Hematopoietic multipotent progenitor cell treated with erythropoietin and hydrocortisone succinate and interleukin-3 and kit ligand, for 15 days (in vitro differentiated cells): ENCODE measurements at regions not wholly inside any gene's neighbourhood (a gene's known extent, or its start where the extent isn't known, plus 50 kb on each side); places are given as distances from the start of the nearest gene placed in this dataset.
"Not testable (repeated sequence)": the region's sequence is repeated elsewhere in the genome, so short reads cannot be mapped to it uniquely, and the experiment has no call there.

Source experiments
- DNase-seq: peaks from one replicate; pipeline ENCODE4 v3.0.0-alpha.2; 2015; ENCODE audit warnings: low spot score

DNA sequence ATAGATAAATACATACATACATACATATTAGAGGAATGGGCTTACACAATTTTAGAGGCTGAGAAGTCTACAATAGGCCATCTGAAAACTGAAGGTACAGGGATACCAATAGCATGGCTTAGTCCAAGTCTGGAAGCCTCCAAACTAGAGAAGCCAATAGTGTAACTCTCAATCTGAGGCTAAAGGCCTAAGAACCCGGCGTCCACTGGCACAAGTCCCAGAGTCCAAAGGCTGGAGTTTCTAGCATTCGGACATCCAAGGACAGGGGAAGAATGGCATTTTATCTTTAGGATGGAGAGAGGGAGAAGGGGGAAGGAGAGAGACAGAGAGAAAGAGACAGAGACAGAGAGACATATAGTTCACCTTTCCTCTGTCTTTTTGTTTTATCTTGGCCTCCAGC is 63.7 kb upstream of the SYT4 start:
- DNase-seq = no peak

DNA sequence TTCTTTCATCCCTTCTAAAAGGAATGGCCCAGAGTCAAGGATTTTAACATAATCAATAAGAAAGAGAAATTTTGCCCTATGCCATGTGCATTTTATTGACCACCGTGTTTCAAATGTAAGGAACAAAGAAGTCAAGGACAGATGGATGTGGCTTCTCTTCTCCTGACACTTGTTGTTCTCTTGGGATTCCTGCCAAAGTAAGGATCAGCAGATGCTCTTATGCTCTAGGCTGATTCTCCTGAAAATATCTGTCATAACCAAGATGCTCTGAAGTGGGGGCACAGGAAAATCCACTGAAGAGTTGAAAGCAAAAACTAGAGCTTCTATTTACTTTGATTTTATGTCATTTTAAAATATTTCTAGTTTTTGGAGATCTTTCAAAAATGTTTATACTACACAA is 72.9 kb upstream of the SYT4 start:
- no peak for DNase-seq

DNA sequence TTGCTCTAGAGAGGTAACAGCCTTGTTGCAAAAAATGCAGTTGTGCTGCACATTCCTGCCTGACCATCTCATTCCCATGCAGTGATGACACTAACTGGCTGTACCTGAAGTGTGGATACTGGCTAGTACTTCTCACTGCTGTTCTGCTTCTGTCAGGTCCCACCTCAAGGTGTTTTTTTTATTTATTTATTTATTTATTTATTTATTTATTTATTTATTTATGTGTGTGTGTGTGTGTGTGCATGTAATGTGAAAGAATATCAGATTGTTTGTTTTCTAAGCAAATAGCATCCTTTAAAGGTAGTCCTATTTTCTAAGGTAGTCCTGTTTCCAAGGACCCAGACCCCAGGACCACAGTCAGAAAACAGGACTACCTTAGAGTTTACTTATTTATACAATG is 87.2 kb upstream of the SYT4 start:
- no peak for DNase-seq

GRCh38 chr18:43367895-43368294 is 90.6 kb upstream of the SYT4 start:
- DNase-seq = no peak

DNA sequence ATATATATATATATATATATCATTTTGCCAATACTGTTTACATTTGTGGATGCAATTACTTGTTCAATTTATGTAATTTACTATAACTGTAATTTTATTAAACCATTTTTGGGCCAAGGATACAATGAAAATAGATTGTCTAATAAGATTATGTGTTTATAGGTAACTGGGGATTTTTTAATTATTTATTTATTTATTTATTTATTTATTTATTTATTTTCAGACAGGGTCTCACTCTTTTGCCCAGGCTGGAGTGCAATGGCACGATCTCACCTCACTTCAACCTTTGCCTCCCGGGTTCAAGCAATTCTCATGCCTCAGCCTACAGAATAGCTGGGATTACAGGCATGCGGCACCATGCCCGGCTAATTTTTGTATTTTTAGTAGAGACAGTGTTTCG is 92.0 kb upstream of the SYT4 start:
- DNase-seq = not testable (repeated sequence)

DNA sequence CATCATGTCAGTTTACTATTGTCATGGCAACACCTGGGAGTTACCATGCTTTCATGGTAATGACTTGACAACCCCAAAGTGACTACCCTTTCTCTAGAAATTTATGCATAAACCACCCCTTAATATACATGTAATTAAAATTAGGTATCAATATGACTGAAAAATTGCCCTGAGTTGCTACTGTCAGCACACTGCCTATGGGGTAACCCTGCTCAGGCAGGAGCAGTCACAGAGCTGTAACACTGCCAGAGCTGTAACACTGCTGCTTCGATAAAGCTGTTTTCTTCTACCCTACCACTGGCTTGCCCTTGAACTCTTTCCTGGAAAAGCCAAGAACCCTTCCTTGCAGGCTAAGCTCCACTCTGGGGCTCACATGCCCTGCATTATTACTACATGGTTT is 95.5 kb upstream of the SYT4 start:
- no peak for DNase-seq

GRCh38 chr18:43380104-43380672 is 102.9 kb upstream of the SYT4 start:
- no peak for DNase-seq

GRCh38 chr18:43382641-43383403 is 105.5 kb upstream of the SYT4 start:
- no peak for DNase-seq

DNA sequence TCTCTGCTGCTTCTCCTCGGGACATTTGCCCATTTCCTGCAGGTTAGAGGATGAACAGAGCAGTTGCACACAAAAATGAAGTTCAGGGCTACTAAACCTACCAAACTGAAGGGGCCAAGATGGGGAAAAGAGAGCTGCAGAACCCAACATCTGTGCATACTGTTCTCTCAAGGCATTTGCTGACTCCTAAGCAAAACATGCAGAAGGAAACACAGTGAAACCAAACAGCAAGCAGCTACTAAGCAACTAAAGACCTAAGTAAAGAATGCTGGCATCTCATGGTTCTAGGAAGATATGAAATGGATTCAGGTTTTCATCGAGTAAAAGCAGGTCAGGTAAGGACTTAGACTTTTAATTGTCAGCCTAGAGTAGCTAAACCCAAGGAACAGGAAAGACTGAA is 111.9 kb upstream of the SYT4 start:
- no peak for DNase-seq

DNA sequence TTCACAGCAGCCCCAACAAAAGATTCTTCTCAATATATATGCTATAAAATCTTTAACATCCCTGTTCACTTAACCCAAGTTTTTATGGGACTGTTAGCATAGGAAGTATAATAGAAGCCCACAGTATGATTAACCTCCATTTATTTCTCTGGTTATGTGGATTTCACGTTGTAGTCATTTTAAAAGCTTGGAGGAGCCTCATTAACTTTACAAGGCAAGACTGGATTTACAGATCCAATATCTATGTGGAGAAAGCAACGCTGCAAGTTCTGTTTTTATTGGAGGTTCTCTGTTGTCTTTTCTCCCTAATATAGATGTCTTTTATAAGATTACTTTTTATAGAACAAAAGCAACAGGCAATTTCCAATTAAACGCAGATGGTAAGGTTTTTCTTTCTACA is 114.9 kb upstream of the SYT4 start:
- DNase-seq = no peak

GRCh38 chr18:43393174-43393573 is 115.9 kb upstream of the SYT4 start:
- no peak for DNase-seq

- DNase-seq = no peak
These were observed 119.0 kb upstream of the SYT4 start for GRCh38 chr18:43396266-43396665.

DNA sequence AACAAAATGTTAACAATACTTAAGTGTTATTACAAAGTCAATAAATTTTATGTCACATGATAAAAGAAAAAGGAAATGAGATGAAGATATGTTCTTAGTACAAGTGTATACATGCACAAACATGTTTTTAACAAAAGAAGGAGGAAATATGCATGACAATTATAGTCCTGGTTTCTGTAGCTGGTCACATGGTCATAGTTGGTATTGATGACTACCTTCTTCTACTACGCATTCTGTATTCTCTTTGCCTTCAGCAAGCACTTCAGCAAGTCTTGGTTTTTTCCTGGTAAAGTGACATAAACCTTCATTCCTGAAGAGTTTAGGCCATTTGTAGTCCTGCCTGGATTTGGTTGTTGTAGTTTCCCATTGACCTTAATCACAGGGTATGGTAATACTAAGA is 121.3 kb upstream of the SYT4 start:
- no peak for DNase-seq

- DNase-seq = no peak
These were observed 127.8 kb upstream of the SYT4 start for GRCh38 chr18:43405097-43405496.

DNA sequence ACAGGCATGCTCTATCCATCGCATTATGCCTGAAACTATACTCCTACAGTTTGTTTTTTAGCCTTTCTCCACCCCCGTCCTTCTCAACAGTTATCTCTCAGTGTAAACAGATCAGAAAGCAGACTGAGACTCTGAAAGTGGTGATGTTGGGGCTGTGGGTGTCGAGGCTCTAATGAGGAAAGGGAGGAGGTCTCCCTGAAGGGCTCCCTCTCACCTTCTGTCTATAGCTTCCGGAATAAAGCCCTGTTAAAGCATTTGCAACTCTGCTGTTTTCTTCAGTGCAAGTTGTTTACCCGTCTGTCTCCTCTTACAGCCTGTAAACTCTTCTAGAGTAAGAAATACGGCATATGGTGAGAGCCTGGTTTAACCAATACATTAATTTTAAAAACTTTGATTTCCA is 136.7 kb upstream of the SYT4 start:
- DNase-seq = no peak

- DNase-seq = no peak
These were observed 142.8 kb upstream of the SYT4 start for GRCh38 chr18:43420091-43420490.

- no peak for DNase-seq
These were observed 143.7 kb upstream of the SYT4 start for GRCh38 chr18:43420950-43421349.

DNA sequence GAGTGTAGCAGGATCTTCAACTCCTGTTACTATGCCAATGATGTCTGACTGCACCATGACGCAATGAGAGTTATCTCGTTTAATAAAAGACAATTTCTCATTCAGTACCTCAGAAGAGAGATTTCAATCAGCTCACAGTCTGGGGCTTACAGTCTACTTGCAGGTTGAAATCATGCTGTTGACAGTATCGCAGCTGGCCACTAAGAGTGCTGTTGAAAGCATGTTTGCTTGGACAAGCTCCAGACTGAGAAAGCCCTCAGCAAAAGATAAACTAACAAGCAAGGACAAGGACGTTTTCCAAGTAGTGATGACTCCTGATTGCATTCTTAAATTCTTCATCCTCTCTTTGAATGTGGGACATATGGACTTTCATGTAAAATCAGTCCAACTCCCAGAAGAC is 145.2 kb upstream of the SYT4 start:
- no peak for DNase-seq

DNA sequence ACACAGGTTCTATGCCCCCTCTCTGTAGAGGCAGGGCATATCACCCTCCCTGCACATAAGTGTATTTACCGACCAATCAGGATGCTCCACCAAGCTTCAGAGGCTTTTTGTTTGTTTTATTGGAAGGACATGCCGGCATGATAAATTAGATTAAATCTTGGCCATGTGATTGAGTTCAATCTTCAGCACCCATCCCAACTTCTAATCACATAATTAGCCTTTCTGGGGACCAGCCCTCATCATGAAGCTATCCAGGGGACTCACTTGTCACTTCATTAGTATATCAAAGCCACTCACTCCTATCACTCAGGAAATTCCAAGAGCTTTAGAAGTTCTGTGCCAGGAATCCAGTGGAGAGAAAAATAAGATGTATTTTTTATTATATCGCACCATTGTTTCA is 158.6 kb upstream of the SYT4 start:
- DNase-seq = no peak

- no peak for DNase-seq
These were observed 164.8 kb upstream of the SYT4 start for GRCh38 chr18:43442131-43442530.

GRCh38 chr18:43442571-43442970 is 165.3 kb upstream of the SYT4 start:
- no peak for DNase-seq

GRCh38 chr18:43465483-43465882 is 188.2 kb upstream of the SYT4 start:
- no peak for DNase-seq

GRCh38 chr18:43471873-43472272 is 194.6 kb upstream of the SYT4 start:
- DNase-seq = no peak

- DNase-seq = no peak
These were observed 203.8 kb upstream of the SYT4 start for GRCh38 chr18:43481069-43481468.
